K562 (cell line): ENCODE measurements at regions not wholly inside any gene's neighbourhood (a gene's known extent, or its start where the extent isn't known, plus 50 kb on each side); places are given as distances from the start of the nearest gene placed in this dataset.

ENCODE experiments used
- ATAC-seq: fragments of 200-7000 bp; cut with Tn5 transposase; 3 replicates; pipeline ENCODE4 v1.9.1; 2020; ENCODE audit warnings: moderate library complexity
- BruUV-seq: library from RNA; stranded (reverse); fragments of 400-500 nt; replicated peaks from 2 replicates; lab custom pipeline; 2021; lab: Mats Ljungman, UMichigan
- CTCF ChIA-PET: fragments of 300-600 bp; formaldehyde crosslinking; extraction: SDS; loops from one replicate; lab custom pipeline; 2021; ENCODE audit warnings: low intra/inter-chr PET ratio; lab: Yijun Ruan, JAX
- POLR2A ChIA-PET: fragments of 300-600, 350-650 bp; sonication (Branson Sonifier 250); formaldehyde crosslinking; extraction: SDS; loops from one replicate; lab custom pipeline; 2021; ENCODE audit warnings: antibody characterized with exemption, inconsistent platforms; lab: Yijun Ruan, JAX
- DNase-seq, 4 experiments: peaks; one replicate each; pipeline versions ENCODE4 v3.0.0 to v3.0.0-alpha.2; 2011 to 2018; ENCODE audit warnings: low spot score in 3 of 4, mixed read lengths in 3 of 4; ENCODE audit errors: extremely low read depth in 1 of 4
- FAIRE-seq: peaks from 2 replicates; lab custom pipeline; 2011; peaks lifted over from hg19 to GRCh38; lab: Jason Lieb, UNC
- H2AFZ ChIP-seq: 2 replicates; pipeline ENCODE4 v1.6.0; 2011; ENCODE audit warnings: low read depth, low read length, control low read depth, inconsistent platforms
- H3K27ac ChIP-seq: fragments of 200-600 bp; 3 replicates; pipeline ENCODE4 v1.8.0; 2011; ENCODE audit warnings: low read depth, mild to moderate bottlenecking, control low read depth, inconsistent platforms, low read length, moderate library complexity, mixed read lengths; ENCODE audit errors: extremely low read depth
- H3K27me3 ChIP-seq, 2 experiments: fragments of 300-600 bp in 1 of 2; 2 replicates in 1 of 2; 3 replicates in 1 of 2; pipeline versions ENCODE4 v1.6.0 to v1.8.0; 2011; ENCODE audit warnings: inconsistent platforms in 2 of 2, low read length in 2 of 2, mild to moderate bottlenecking in 1 of 2, mixed read lengths in 1 of 2, moderate library complexity in 1 of 2; ENCODE audit not compliant: control insufficient read depth in 2 of 2, insufficient read depth in 2 of 2
- H3K36me3 ChIP-seq: fragments of 300-600 bp; 3 replicates; pipeline ENCODE4 v1.8.0; 2011; ENCODE audit warnings: mild to moderate bottlenecking, low read length, inconsistent platforms; ENCODE audit not compliant: control insufficient read depth, insufficient read depth
- H3K4me1 ChIP-seq, 2 experiments: fragments of 200-600 bp in 1 of 2; replicated peaks in 1 of 2; 2 replicates in 1 of 2; 3 replicates in 1 of 2; pipeline versions ENCODE4 v1.5.1 to v1.8.0; 2011; ENCODE audit warnings: inconsistent platforms in 2 of 2, low read length in 2 of 2, mild to moderate bottlenecking in 1 of 2, mixed read lengths in 1 of 2, moderate library complexity in 1 of 2; ENCODE audit not compliant: control insufficient read depth in 2 of 2, insufficient read depth in 2 of 2
- H3K4me2 ChIP-seq: 2 replicates; pipeline ENCODE4 v1.6.1; 2011; ENCODE audit warnings: low read length, control low read depth, inconsistent platforms, mixed read lengths; ENCODE audit not compliant: insufficient read depth
- H3K4me3 ChIP-seq: fragments of 200-600 bp; sonication (generic), shearing (Covaris generic); 2 replicates; pipeline ENCODE4 v1.5.1; 2016; ENCODE audit warnings: control low read depth, inconsistent platforms
- H3K79me2 ChIP-seq: fragments of 200-600 bp; 3 replicates; pipeline ENCODE4 v1.8.0; 2011; ENCODE audit warnings: low read length, inconsistent platforms; ENCODE audit not compliant: control insufficient read depth, insufficient read depth
- H3K9ac ChIP-seq, 2 experiments: 2 replicates each; pipeline versions ENCODE4 v1.6.0 to v1.6.1; 2011; ENCODE audit warnings: low read depth in 2 of 2, low read length in 2 of 2, control low read depth in 1 of 2, inconsistent platforms in 1 of 2, mild to moderate bottlenecking in 1 of 2, mixed read lengths in 1 of 2; ENCODE audit not compliant: insufficient read depth in 1 of 2
- H3K9me1 ChIP-seq: one replicate; pipeline ENCODE4 v1.6.0; 2011; ENCODE audit warnings: inconsistent platforms, mild to moderate bottlenecking, low read length, moderate library complexity; ENCODE audit not compliant: control insufficient read depth, insufficient read depth
- H3K9me3 ChIP-seq: replicated peaks from 2 replicates; pipeline ENCODE4 v1.5.1; 2011; ENCODE audit warnings: low read depth, low read length, inconsistent platforms; ENCODE audit not compliant: control insufficient read depth, insufficient read depth
- H4K20me1 ChIP-seq: replicated peaks from 2 replicates; pipeline ENCODE4 v1.6.1; 2011; ENCODE audit warnings: low read length, inconsistent platforms, mixed read lengths; ENCODE audit not compliant: control insufficient read depth, insufficient read depth
- BHLHE40 ChIP-seq: IDR thresholded peaks from 2 replicates; pipeline ENCODE4 v1.6.1; 2011; ENCODE audit warnings: low read length, improper control_type of control experiment
- CBX1 ChIP-seq: sonication (generic); IDR thresholded peaks from 2 replicates; pipeline ENCODE4 v1.6.1; 2016; ENCODE audit warnings: antibody characterized with exemption, low read depth, mild to moderate bottlenecking
- DNMT1 ChIP-seq: fragments of 450-650 bp; IDR thresholded peaks from 2 replicates; pipeline ENCODE4 v1.6.1; 2016; ENCODE audit warnings: antibody characterized with exemption, mild to moderate bottlenecking
- DPF2 ChIP-seq: fragments of 450-650 bp; IDR thresholded peaks from 2 replicates; pipeline ENCODE4 v1.6.1; 2016
- GABPB2 ChIP-seq: fragments of 250-450 bp; sonication (Bioruptor Pico); conservative IDR thresholded peaks from 2 replicates; pipeline ENCODE4 v1.5.1; 2021; ENCODE audit warnings: mild to moderate bottlenecking
- HDGF ChIP-seq: fragments of 450-650 bp; IDR thresholded peaks from 2 replicates; pipeline ENCODE4 v1.6.1; 2016
- HLTF ChIP-seq: fragments of 450-650 bp; IDR thresholded peaks from 2 replicates; pipeline ENCODE4 v1.6.1; 2016
- KHSRP ChIP-seq: fragments of 450-650 bp; IDR thresholded peaks from 2 replicates; pipeline ENCODE4 v1.6.1; 2017
- NFIC ChIP-seq: fragments of 450-650 bp; IDR thresholded peaks from 2 replicates; pipeline ENCODE4 v1.6.1; 2017; ENCODE audit warnings: mild to moderate bottlenecking, inconsistent platforms
- SIX5 ChIP-seq, 2 experiments: IDR thresholded peaks; 2 replicates each; pipeline ENCODE4 v1.6.1; 2011; ENCODE audit warnings: low read length in 2 of 2, borderline replicate concordance in 1 of 2, low read depth in 1 of 2, mild to moderate bottlenecking in 1 of 2, moderate library complexity in 1 of 2; ENCODE audit not compliant: insufficient read depth in 1 of 2
- ZNF766 ChIP-seq: fragments of 200-800 bp; sonication (Bioruptor generic); conservative IDR thresholded peaks from 2 replicates; pipeline ENCODE4 v1.6.1; 2016; ENCODE audit warnings: missing genetic modification characterization, missing compliant biosample characterization
- WGBS: fragments of 100-300 bp; shearing (Covaris generic); methylation state at CpG from one replicate; pipeline ENCODE4 v1.1.6; 2016; ENCODE audit warnings: low coverage, mixed read lengths; ENCODE audit not compliant: insufficient coverage; ENCODE audit errors: missing lambda C conversion rate; 5-methylcytosine and 5-hydroxymethylcytosine counted together
- in situ Hi-C: fragments of 300-500 bp; cut with MboI; formaldehyde crosslinking; loops from 4 replicates; pipeline ENCODE4 v1.15.0; 2018; ENCODE audit warnings: inconsistent platforms, mixed read lengths
- intact Hi-C: fragments of 100-400 bp; cut with micrococcal nuclease; formaldehyde crosslinking; loops from 2 replicates; pipeline ENCODE4 v1.14.2; 2022
- TF ChIP-seq, protein P1 (sequence below), 2 experiments: fragments of 200-800 bp in 1 of 2; sonication (Bioruptor generic) in 1 of 2; sonication (generic) in 1 of 2; formaldehyde crosslinking in 1 of 2; IDR thresholded peaks in 1 of 2; conservative IDR thresholded peaks in 1 of 2; 2 replicates each; pipeline versions ENCODE4 v1.5.0 to v1.6.1; 2016 to 2020; ENCODE audit warnings: missing compliant biosample characterization in 1 of 2, missing genetic modification characterization in 1 of 2, missing genetic modification reagents in 1 of 2

DNA sequence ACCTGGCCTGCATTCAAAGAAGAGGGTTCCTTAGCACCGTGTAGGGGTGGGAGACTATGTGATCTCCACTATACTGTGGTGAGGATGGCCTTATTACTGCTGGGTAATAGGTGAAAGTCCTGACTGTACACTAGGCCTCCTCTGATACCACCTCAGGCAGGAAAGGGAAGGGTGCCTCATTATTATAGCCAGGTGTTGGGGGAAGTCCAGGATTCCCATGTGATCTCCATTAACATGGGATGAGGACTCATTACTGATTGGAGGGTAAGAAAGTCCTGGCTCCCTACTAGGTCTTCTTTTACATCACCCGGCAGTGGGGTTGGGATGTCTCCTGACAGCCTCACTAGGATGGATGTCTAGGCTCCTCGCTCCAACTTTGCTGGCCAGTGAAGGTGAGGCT, 252.1 kb downstream of the LRIG3 start:
- no peak for DNase-seq
- POLR2A ChIA-PET, result no interaction called here
- Histone ChIP-seq H3K9me1 (no peaks in the 10 kb centered on the region), H3K4me3 (no peak overlapping the region), H3K79me2 (no peaks in the 10 kb centered on the region), H2AFZ (no peak overlapping the region), H3K4me2 (no peak overlapping the region), H3K36me3 (no peaks in the 10 kb centered on the region), H3K27me3 (no peaks in the 10 kb centered on the region), H3K4me1 (no peaks in the 10 kb centered on the region), H3K9me3 (no peaks in the 10 kb centered on the region), H4K20me1 (no peaks in the 10 kb centered on the region), H3K27ac (no peak overlapping the region), H3K9ac (no peak overlapping the region)
- no peak for ATAC-seq
- intact Hi-C loops (no loop called here), in situ Hi-C loops (no loop called here)
- 0% methylated on average over 3 of the region's 3 CpGs for WGBS
- CTCF ChIA-PET, result no interaction called here
- no TSS peak for BruUV-seq
- TF ChIP-seq NFIC, result no peak
- TF ChIP-seq KHSRP, result no peak
- TF ChIP-seq GABPB2 (CRISPR knock-in tag), result no peak
- TF ChIP-seq SIX5 (IDR thresholded peaks at IDR 0.05; ENCODE audit: borderline replicate concordance in 1 of 2, insufficient read depth in 1 of 2, low read depth in 1 of 2, low read length in 2 of 2), result no peak
- TF ChIP-seq DNMT1, result no peak
- no peak for TF ChIP-seq BHLHE40
- no peak for TF ChIP-seq ZNF766
- TF ChIP-seq HLTF, result no peak
- TF ChIP-seq CBX1, result no peak
- no peak for TF ChIP-seq DPF2
- FAIRE-seq, result no peak

DNA sequence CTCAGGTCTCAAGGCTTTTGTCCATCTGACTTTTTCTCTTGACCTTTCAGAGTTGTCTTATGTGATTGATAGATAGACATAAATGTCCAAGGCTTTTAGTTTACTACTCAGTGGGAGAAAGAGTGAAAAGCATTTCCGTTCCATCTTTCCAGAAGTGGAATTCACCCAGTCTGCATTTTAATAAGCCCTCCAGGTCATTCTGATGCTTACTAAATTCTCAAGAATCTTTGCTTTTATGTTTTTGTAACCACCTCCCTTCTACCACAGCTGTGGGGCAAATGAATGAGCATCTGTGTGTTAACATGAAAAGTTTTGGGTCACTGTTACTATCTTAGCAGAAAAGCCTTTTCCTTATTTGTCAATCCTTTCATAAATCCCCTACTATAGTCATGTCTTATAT, 251.4 kb downstream of the LRIG3 start:
- Histone ChIP-seq H3K4me2 (no peak overlapping the region), H4K20me1 (no peaks in the 10 kb centered on the region), H3K9ac (no peak overlapping the region), H3K36me3 (no peaks in the 10 kb centered on the region), H3K27ac (no peak overlapping the region), H3K4me3 (no peak overlapping the region), H3K27me3 (no peaks in the 10 kb centered on the region), H3K9me3 (no peaks in the 10 kb centered on the region), H2AFZ (no peak overlapping the region), H3K4me1 (no peaks in the 10 kb centered on the region), H3K9me1 (no peaks in the 10 kb centered on the region), H3K79me2 (no peaks in the 10 kb centered on the region)
- DNase-seq (no peak), ATAC-seq (no peak), FAIRE-seq (no peak)
- TF ChIP-seq, protein P1, sequence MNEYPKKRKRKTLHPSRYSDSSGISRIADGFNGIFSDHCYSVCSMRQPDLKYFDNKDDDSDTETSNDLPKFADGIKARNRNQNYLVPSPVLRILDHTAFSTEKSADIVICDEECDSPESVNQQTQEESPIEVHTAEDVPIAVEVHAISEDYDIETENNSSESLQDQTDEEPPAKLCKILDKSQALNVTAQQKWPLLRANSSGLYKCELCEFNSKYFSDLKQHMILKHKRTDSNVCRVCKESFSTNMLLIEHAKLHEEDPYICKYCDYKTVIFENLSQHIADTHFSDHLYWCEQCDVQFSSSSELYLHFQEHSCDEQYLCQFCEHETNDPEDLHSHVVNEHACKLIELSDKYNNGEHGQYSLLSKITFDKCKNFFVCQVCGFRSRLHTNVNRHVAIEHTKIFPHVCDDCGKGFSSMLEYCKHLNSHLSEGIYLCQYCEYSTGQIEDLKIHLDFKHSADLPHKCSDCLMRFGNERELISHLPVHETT (CRISPR knock-in tag; conservative IDR thresholded peaks at IDR 0.05 in 1 of 2, IDR thresholded peaks at IDR 0.05 in 1 of 2), result no peak
- no peak for TF ChIP-seq HDGF
- 0% methylated on average over 1 of the region's 1 CpG for WGBS
- intact Hi-C loops (no loop called here), in situ Hi-C loops (no loop called here)
- POLR2A ChIA-PET, result no interaction called here
- CTCF ChIA-PET, result no interaction called here
- BruUV-seq, result no TSS peak
